ENCODE measurements at regions not wholly inside any gene's neighbourhood (a gene's known extent, or its start where the extent isn't known, plus 50 kb on each side); places are given as distances from the start of the nearest gene placed in this dataset.

- no peaks in the 10 kb centered on the region for H3K27me3 Mint-ChIP-seq (ENCODE audit: low read depth)
- H3K4me1 Mint-ChIP-seq (ENCODE audit: low read depth), result no peaks in the 10 kb centered on the region
- H3K36me3 Mint-ChIP-seq (ENCODE audit: low read depth), result no peaks in the 10 kb centered on the region
- H3K9me3 Mint-ChIP-seq, result no peaks in the 10 kb centered on the region
- no peak overlapping the region for H3K4me3 Mint-ChIP-seq
- DNase-seq, result no peak
- CTCF ChIA-PET, result no interaction called here
- intact Hi-C loops (cut with micrococcal nuclease), result no loop called here
- H3K27ac Mint-ChIP-seq, result no peak overlapping the region
Measured at GRCh38 chr9:26574256-26574655, 318.3 kb downstream of the CAAP1 start.

GRCh38 chr9:26567976-26568375, 324.6 kb downstream of the CAAP1 start:
- Mint-ChIP-seq H3K27ac (no peak overlapping the region), H3K27me3 (ENCODE audit: low read depth) (no peaks in the 10 kb centered on the region), H3K9me3 (no peaks in the 10 kb centered on the region), H3K4me3 (no peak overlapping the region), H3K36me3 (ENCODE audit: low read depth) (no peaks in the 10 kb centered on the region), H3K4me1 (ENCODE audit: low read depth) (no peaks in the 10 kb centered on the region)
- intact Hi-C loops (cut with micrococcal nuclease), result no loop called here
- CTCF ChIA-PET, result no interaction called here
- DNase-seq, result no peak

- H3K36me3 Mint-ChIP-seq (ENCODE audit: low read depth), result no peaks in the 10 kb centered on the region
- H3K27ac Mint-ChIP-seq, result no peak overlapping the region
Measured at GRCh38 chr9:26566141-26566540, 326.5 kb downstream of the CAAP1 start.

GRCh38 chr9:26565118-26565517, 327.5 kb downstream of the CAAP1 start:
- CTCF ChIA-PET, result no interaction called here
- Mint-ChIP-seq H3K4me1 (ENCODE audit: low read depth) (no peaks in the 10 kb centered on the region), H3K4me3 (no peak overlapping the region), H3K27me3 (ENCODE audit: low read depth) (no peaks in the 10 kb centered on the region), H3K36me3 (ENCODE audit: low read depth) (no peaks in the 10 kb centered on the region), H3K9me3 (no peaks in the 10 kb centered on the region), H3K27ac (no peak overlapping the region)
- no peak for DNase-seq
- intact Hi-C loops (cut with micrococcal nuclease), result no loop called here

More at GRCh38 chr9:26566141-26566540, 326.5 kb downstream of the CAAP1 start:
- intact Hi-C loops (cut with micrococcal nuclease), result no loop called here
- DNase-seq, result no peak
- CTCF ChIA-PET, result no interaction called here
- Mint-ChIP-seq H3K27me3 (ENCODE audit: low read depth) (no peaks in the 10 kb centered on the region), H3K4me3 (no peak overlapping the region), H3K4me1 (ENCODE audit: low read depth) (no peaks in the 10 kb centered on the region), H3K9me3 (no peaks in the 10 kb centered on the region)

GRCh38 chr9:26562338-26562737, 330.3 kb downstream of the CAAP1 start:
- Mint-ChIP-seq H3K9me3 (peaks cover 2% of the 10 kb centered on the region), H3K4me1 (ENCODE audit: low read depth) (no peaks in the 10 kb centered on the region), H3K36me3 (ENCODE audit: low read depth) (no peaks in the 10 kb centered on the region), H3K4me3 (no peak overlapping the region), H3K27me3 (ENCODE audit: low read depth) (no peaks in the 10 kb centered on the region), H3K27ac (no peak overlapping the region)
- DNase-seq, result no peak
- CTCF ChIA-PET, result no interaction called here
- intact Hi-C loops (cut with micrococcal nuclease), result no loop called here

- DNase-seq, result no peak
- no peaks in the 10 kb centered on the region for H3K4me1 Mint-ChIP-seq (ENCODE audit: low read depth)
- CTCF ChIA-PET, result no interaction called here
- no peak overlapping the region for H3K27ac Mint-ChIP-seq
- H3K36me3 Mint-ChIP-seq (ENCODE audit: low read depth), result no peaks in the 10 kb centered on the region
- intact Hi-C loops (cut with micrococcal nuclease), result no loop called here
- peaks cover 2% of the 10 kb centered on the region for H3K9me3 Mint-ChIP-seq
- H3K4me3 Mint-ChIP-seq, result no peak overlapping the region
- no peaks in the 10 kb centered on the region for H3K27me3 Mint-ChIP-seq (ENCODE audit: low read depth)
Measured at GRCh38 chr9:26561928-26562327, 330.7 kb downstream of the CAAP1 start.

GRCh38 chr9:26559506-26559905, 333.1 kb downstream of the CAAP1 start:
- H3K27me3 Mint-ChIP-seq (ENCODE audit: low read depth), result no peaks in the 10 kb centered on the region
- no peaks in the 10 kb centered on the region for H3K4me1 Mint-ChIP-seq (ENCODE audit: low read depth)
- H3K27ac Mint-ChIP-seq, result no peak overlapping the region
- peaks cover 6% of the 10 kb centered on the region for H3K9me3 Mint-ChIP-seq
- no peak for DNase-seq
- CTCF ChIA-PET, result no interaction called here
- no peaks in the 10 kb centered on the region for H3K36me3 Mint-ChIP-seq (ENCODE audit: low read depth)
- intact Hi-C loops (cut with micrococcal nuclease), result no loop called here
- no peak overlapping the region for H3K4me3 Mint-ChIP-seq

GRCh38 chr9:26551971-26552370, 340.6 kb downstream of the CAAP1 start:
- intact Hi-C loops (cut with micrococcal nuclease), result no loop called here
- Mint-ChIP-seq H3K36me3 (ENCODE audit: low read depth) (no peaks in the 10 kb centered on the region), H3K9me3 (peaks cover 6% of the 10 kb centered on the region), H3K4me3 (no peak overlapping the region), H3K4me1 (ENCODE audit: low read depth) (no peaks in the 10 kb centered on the region), H3K27ac (no peak overlapping the region), H3K27me3 (ENCODE audit: low read depth) (no peaks in the 10 kb centered on the region)
- CTCF ChIA-PET, result interaction anchor here (0.7 kb wide), 1 partner anchor 724 kb away, joined by 3 read pairs; no protein-coding TSS in a partner anchor
- no peak for DNase-seq

- Mint-ChIP-seq H3K27me3 (ENCODE audit: low read depth) (no peaks in the 10 kb centered on the region), H3K27ac (no peak overlapping the region), H3K4me1 (ENCODE audit: low read depth) (no peaks in the 10 kb centered on the region), H3K9me3 (peaks cover 5% of the 10 kb centered on the region), H3K36me3 (ENCODE audit: low read depth) (no peaks in the 10 kb centered on the region), H3K4me3 (no peak overlapping the region)
- CTCF ChIA-PET, result interaction anchor here (0.7 kb wide), 1 partner anchor 725 kb away, joined by 3 read pairs; no protein-coding TSS in a partner anchor
- no peak for DNase-seq
- intact Hi-C loops (cut with micrococcal nuclease), result no loop called here
Measured at GRCh38 chr9:26551451-26551850, 341.2 kb downstream of the CAAP1 start.

GRCh38 chr9:26548781-26549290, 343.8 kb downstream of the CAAP1 start:
- Mint-ChIP-seq H3K36me3 (ENCODE audit: low read depth) (no peaks in the 10 kb centered on the region), H3K4me1 (ENCODE audit: low read depth) (no peaks in the 10 kb centered on the region), H3K9me3 (peaks cover 3% of the 10 kb centered on the region), H3K4me3 (no peak overlapping the region), H3K27ac (no peak overlapping the region), H3K27me3 (ENCODE audit: low read depth) (no peaks in the 10 kb centered on the region)
- intact Hi-C loops (cut with micrococcal nuclease), result no loop called here
- CTCF ChIA-PET, result no interaction called here
- no peak for DNase-seq

GRCh38 chr9:26539867-26540493, 352.6 kb downstream of the CAAP1 start:
- Mint-ChIP-seq H3K4me1 (ENCODE audit: low read depth) (no peaks in the 10 kb centered on the region), H3K9me3 (peaks cover 9% of the 10 kb centered on the region), H3K27ac (no peak overlapping the region), H3K27me3 (ENCODE audit: low read depth) (no peaks in the 10 kb centered on the region), H3K36me3 (ENCODE audit: low read depth) (no peaks in the 10 kb centered on the region), H3K4me3 (no peak overlapping the region)
- DNase-seq, result no peak
- CTCF ChIA-PET, result no interaction called here
- intact Hi-C loops (cut with micrococcal nuclease), result no loop called here

GRCh38 chr9:26537211-26537610, 355.4 kb downstream of the CAAP1 start:
- Mint-ChIP-seq H3K27me3 (ENCODE audit: low read depth) (no peaks in the 10 kb centered on the region), H3K9me3 (peaks cover 6% of the 10 kb centered on the region), H3K36me3 (ENCODE audit: low read depth) (no peaks in the 10 kb centered on the region), H3K4me1 (ENCODE audit: low read depth) (no peaks in the 10 kb centered on the region), H3K27ac (no peak overlapping the region), H3K4me3 (no peak overlapping the region)
- CTCF ChIA-PET, result no interaction called here
- DNase-seq, result no peak
- intact Hi-C loops (cut with micrococcal nuclease), result no loop called here

GRCh38 chr9:26535151-26535550, 357.5 kb downstream of the CAAP1 start:
- Mint-ChIP-seq H3K27ac (no peak overlapping the region), H3K9me3 (peaks cover 5% of the 10 kb centered on the region), H3K4me1 (ENCODE audit: low read depth) (no peaks in the 10 kb centered on the region), H3K27me3 (ENCODE audit: low read depth) (no peaks in the 10 kb centered on the region), H3K4me3 (no peak overlapping the region), H3K36me3 (ENCODE audit: low read depth) (no peaks in the 10 kb centered on the region)
- intact Hi-C loops (cut with micrococcal nuclease), result no loop called here
- CTCF ChIA-PET, result no interaction called here
- DNase-seq, result no peak

Data from activated naive CD4-positive, alpha-beta T cell treated with anti-CD3 and anti-CD28 coated beads for 36 hours (primary cell).